ENCODE measurements at regions not wholly inside any gene's neighbourhood (a gene's known extent, or its start where the extent isn't known, plus 50 kb on each side); places are given as distances from the start of the nearest gene placed in this dataset.

GRCh38 chr2:103230796-103231195 is 469.0 kb downstream of the TMEM182 start (continued):
- TF ChIP-seq, protein P1, sequence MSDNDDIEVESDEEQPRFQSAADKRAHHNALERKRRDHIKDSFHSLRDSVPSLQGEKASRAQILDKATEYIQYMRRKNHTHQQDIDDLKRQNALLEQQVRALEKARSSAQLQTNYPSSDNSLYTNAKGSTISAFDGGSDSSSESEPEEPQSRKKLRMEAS (IDR thresholded peaks at IDR 0.05) = no peak
- TF ChIP-seq YY1 (IDR thresholded peaks at IDR 0.05) (no peak), TAF1 (conservative IDR thresholded peaks at IDR 0.05) (no peak), EGR1 (IDR thresholded peaks at IDR 0.05; ENCODE audit: low read depth in 2 of 2) (no peak), SP1 (IDR thresholded peaks at IDR 0.05) (no peak), HNF4A (conservative IDR thresholded peaks at IDR 0.05) (no peak), HNF4G (IDR thresholded peaks at IDR 0.05) (no peak), JUND (IDR thresholded peaks at IDR 0.05) (no peak)

DNA sequence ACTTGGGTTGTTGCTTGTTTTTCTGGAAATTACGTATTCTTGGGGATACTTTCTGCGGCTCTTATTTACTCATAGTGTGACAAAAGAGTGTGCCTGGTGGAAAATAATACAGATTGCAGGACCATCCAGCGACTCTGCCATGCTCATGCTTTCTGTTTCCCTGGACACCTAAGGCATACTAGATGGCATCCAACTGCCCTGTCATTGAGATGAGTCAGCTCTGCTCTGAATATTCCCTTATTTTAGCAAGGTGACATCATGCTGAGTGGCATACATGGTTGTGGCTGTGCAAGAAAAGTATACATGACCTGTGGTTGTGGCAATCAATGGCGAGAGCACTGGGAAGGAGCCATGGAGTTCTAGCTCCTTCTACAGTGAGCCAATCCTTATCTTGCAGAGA is 471.0 kb downstream of the TMEM182 start:
- WGBS = 86% methylated on average over 4 of the region's 4 CpGs
- Histone ChIP-seq H3K27ac (ENCODE audit: low read depth in 1 of 2, low read length in 2 of 2) (no peak overlapping the region), H3K4me3 (ENCODE audit: low read depth in 1 of 3, low read length in 3 of 3) (no peak overlapping the region), H3K9ac (ENCODE audit: low read depth in 1 of 2, low read length in 2 of 2) (no peak overlapping the region), H3K9me3 (ENCODE audit: control insufficient read depth in 4 of 4, low read length in 3 of 4) (no peaks in the 10 kb centered on the region), H3K36me3 (ENCODE audit: control insufficient read depth in 4 of 4, insufficient read depth in 3 of 4, low read depth in 1 of 4, low read length in 3 of 4) (no peaks in the 10 kb centered on the region), H3K27me3 (ENCODE audit: control insufficient read depth in 4 of 4, insufficient read depth in 4 of 4, low read length in 3 of 4) (no peaks in the 10 kb centered on the region), H3K4me1 (ENCODE audit: control insufficient read depth in 4 of 4, insufficient read depth in 4 of 4, low read length in 3 of 4) (no peaks in the 10 kb centered on the region)
- TF ChIP-seq RXRA (IDR thresholded peaks at IDR 0.05) (no peak), FOXA1 (IDR thresholded peaks at IDR 0.05) (no peak), NR2F2 (IDR thresholded peaks at IDR 0.05) (no peak), FOXA2 (IDR thresholded peaks at IDR 0.05) (no peak), TAF1 (conservative IDR thresholded peaks at IDR 0.05) (no peak), EGR1 (IDR thresholded peaks at IDR 0.05; ENCODE audit: low read depth in 2 of 2) (no peak), ATF3 (IDR thresholded peaks at IDR 0.05) (no peak), HNF4A (conservative IDR thresholded peaks at IDR 0.05) (no peak), CTCF (IDR thresholded peaks at IDR 0.05; ENCODE audit: low read depth, low read length, missing input control) (no peak)
- TF ChIP-seq, protein P1 (IDR thresholded peaks at IDR 0.05) = no peak
- TF ChIP-seq, protein P2, sequence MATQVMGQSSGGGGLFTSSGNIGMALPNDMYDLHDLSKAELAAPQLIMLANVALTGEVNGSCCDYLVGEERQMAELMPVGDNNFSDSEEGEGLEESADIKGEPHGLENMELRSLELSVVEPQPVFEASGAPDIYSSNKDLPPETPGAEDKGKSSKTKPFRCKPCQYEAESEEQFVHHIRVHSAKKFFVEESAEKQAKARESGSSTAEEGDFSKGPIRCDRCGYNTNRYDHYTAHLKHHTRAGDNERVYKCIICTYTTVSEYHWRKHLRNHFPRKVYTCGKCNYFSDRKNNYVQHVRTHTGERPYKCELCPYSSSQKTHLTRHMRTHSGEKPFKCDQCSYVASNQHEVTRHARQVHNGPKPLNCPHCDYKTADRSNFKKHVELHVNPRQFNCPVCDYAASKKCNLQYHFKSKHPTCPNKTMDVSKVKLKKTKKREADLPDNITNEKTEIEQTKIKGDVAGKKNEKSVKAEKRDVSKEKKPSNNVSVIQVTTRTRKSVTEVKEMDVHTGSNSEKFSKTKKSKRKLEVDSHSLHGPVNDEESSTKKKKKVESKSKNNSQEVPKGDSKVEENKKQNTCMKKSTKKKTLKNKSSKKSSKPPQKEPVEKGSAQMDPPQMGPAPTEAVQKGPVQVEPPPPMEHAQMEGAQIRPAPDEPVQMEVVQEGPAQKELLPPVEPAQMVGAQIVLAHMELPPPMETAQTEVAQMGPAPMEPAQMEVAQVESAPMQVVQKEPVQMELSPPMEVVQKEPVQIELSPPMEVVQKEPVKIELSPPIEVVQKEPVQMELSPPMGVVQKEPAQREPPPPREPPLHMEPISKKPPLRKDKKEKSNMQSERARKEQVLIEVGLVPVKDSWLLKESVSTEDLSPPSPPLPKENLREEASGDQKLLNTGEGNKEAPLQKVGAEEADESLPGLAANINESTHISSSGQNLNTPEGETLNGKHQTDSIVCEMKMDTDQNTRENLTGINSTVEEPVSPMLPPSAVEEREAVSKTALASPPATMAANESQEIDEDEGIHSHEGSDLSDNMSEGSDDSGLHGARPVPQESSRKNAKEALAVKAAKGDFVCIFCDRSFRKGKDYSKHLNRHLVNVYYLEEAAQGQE (IDR thresholded peaks at IDR 0.05) = no peak
- DNase-seq (ENCODE audit: low spot score) = no peak

DNA sequence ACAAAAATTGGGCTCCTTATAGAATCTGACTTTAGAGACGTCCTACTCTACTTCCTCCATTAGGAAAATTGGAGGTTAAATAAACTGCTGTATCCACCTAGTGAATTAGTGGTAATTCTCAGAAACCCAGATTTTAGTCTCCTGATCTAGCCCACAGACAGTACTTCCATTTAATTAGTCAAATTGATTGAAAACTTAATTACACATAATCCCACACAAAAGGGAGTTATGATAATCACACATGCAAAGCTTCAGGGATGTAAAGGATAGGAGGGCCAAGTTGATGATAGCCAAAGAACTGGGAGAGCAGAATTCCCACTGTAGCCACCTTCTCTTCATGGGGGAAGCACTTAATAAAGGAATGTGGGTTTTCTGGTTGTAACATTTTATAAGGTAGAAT is 471.9 kb downstream of the TMEM182 start:
- no peaks in the 10 kb centered on the region for H3K4me1 ChIP-seq (ENCODE audit: control insufficient read depth in 4 of 4, insufficient read depth in 4 of 4, low read length in 3 of 4)
- no peaks in the 10 kb centered on the region for H3K27me3 ChIP-seq (ENCODE audit: control insufficient read depth in 4 of 4, insufficient read depth in 4 of 4, low read length in 3 of 4)
- H3K4me3 ChIP-seq (ENCODE audit: low read depth in 1 of 3, low read length in 3 of 3) = no peak overlapping the region
- WGBS = 69% methylated on average over 1 of the region's 1 CpG
- H3K27ac ChIP-seq (ENCODE audit: low read depth in 1 of 2, low read length in 2 of 2) = no peak overlapping the region
- DNase-seq (ENCODE audit: low spot score) = no peak
- H3K9me3 ChIP-seq (ENCODE audit: control insufficient read depth in 4 of 4, low read length in 3 of 4) = no peaks in the 10 kb centered on the region
- H3K9ac ChIP-seq (ENCODE audit: low read depth in 1 of 2, low read length in 2 of 2) = no peak overlapping the region
- no peaks in the 10 kb centered on the region for H3K36me3 ChIP-seq (ENCODE audit: control insufficient read depth in 4 of 4, insufficient read depth in 3 of 4, low read depth in 1 of 4, low read length in 3 of 4)
- TF ChIP-seq FOXA1 (IDR thresholded peaks at IDR 0.05) = no peak
- TF ChIP-seq, protein P3, sequence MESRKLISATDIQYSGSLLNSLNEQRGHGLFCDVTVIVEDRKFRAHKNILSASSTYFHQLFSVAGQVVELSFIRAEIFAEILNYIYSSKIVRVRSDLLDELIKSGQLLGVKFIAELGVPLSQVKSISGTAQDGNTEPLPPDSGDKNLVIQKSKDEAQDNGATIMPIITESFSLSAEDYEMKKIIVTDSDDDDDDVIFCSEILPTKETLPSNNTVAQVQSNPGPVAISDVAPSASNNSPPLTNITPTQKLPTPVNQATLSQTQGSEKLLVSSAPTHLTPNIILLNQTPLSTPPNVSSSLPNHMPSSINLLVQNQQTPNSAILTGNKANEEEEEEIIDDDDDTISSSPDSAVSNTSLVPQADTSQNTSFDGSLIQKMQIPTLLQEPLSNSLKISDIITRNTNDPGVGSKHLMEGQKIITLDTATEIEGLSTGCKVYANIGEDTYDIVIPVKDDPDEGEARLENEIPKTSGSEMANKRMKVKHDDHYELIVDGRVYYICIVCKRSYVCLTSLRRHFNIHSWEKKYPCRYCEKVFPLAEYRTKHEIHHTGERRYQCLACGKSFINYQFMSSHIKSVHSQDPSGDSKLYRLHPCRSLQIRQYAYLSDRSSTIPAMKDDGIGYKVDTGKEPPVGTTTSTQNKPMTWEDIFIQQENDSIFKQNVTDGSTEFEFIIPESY (IDR thresholded peaks at IDR 0.05) = no peak
- no peak for TF ChIP-seq RAD21 (IDR thresholded peaks at IDR 0.05)
- TF ChIP-seq ATF3 (IDR thresholded peaks at IDR 0.05) = no peak
- TF ChIP-seq HNF4A (conservative IDR thresholded peaks at IDR 0.05) = no peak
- TF ChIP-seq YY1 (IDR thresholded peaks at IDR 0.05) = no peak
- TF ChIP-seq HNF4G (IDR thresholded peaks at IDR 0.05) = no peak
- TF ChIP-seq, protein P1 (IDR thresholded peaks at IDR 0.05) = no peak
- TF ChIP-seq SP1 (IDR thresholded peaks at IDR 0.05) = no peak
- TF ChIP-seq CTCF (IDR thresholded peaks at IDR 0.05; ENCODE audit: low read depth, low read length, missing input control) = no peak
- TF ChIP-seq GABPA (IDR thresholded peaks at IDR 0.05 in 1 of 2, conservative IDR thresholded peaks at IDR 0.05 in 1 of 2) = no peak
- TF ChIP-seq NR2F2 (IDR thresholded peaks at IDR 0.05) = no peak
